Right lobe of liver (tissue), 4 donors: ENCODE measurements at regions not wholly inside any gene's neighbourhood (a gene's known extent, or its start where the extent isn't known, plus 50 kb on each side); places are given as distances from the start of the nearest gene placed in this dataset.
"Not testable (repeated sequence)": the region's sequence is repeated elsewhere in the genome, so short reads cannot be mapped to it uniquely, and the experiment has no call there.

Experiments
- POLR2A ChIP-seq: fragments of 450-650 bp; IDR thresholded peaks from one replicate; pipeline ENCODE4 v1.6.1; 2017; ENCODE audit warnings: antibody characterized with exemption, mild to moderate bottlenecking
- TF ChIP-seq, protein P1 (sequence below), 4 donors: fragments of 200-600 bp in 3 of 4; fragments of 450-650 bp in 1 of 4; IDR thresholded peaks; one replicate each; pipeline versions ENCODE4 v1.5.1 to v1.8.0; 2016 to 2022; ENCODE audit warnings: antibody characterized with exemption in 4 of 4, mild to moderate bottlenecking in 2 of 4
- donor health status: DM: no; HTN: no; CAD: no.
- donor health status: DM: no; HTN: no; CAD: no.
- donor health status: DM: no; HTN: yes; CAD: no.

DNA sequence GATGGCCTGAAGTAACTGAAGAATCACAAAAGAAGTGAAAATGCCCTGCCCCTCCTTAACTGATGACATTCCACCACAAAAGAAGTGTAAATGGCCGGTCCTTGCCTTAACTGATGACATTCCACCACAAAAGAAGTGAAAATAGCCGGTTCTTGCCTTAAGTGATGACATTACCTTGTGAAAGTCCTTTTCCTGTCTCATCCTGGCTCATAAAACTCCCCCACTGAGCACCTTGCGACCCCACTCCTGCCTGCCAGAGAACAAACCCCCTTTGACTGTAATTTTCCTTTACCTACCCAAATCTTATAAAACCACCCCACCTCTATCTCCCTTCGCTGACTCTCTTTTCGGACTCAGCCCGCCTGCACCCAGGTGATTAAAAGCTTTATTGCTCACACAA is 262.0 kb upstream of the MTMR8 start:
- TF ChIP-seq, protein P1, sequence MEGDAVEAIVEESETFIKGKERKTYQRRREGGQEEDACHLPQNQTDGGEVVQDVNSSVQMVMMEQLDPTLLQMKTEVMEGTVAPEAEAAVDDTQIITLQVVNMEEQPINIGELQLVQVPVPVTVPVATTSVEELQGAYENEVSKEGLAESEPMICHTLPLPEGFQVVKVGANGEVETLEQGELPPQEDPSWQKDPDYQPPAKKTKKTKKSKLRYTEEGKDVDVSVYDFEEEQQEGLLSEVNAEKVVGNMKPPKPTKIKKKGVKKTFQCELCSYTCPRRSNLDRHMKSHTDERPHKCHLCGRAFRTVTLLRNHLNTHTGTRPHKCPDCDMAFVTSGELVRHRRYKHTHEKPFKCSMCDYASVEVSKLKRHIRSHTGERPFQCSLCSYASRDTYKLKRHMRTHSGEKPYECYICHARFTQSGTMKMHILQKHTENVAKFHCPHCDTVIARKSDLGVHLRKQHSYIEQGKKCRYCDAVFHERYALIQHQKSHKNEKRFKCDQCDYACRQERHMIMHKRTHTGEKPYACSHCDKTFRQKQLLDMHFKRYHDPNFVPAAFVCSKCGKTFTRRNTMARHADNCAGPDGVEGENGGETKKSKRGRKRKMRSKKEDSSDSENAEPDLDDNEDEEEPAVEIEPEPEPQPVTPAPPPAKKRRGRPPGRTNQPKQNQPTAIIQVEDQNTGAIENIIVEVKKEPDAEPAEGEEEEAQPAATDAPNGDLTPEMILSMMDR (IDR thresholded peaks at IDR 0.05), result not testable (repeated sequence)
- not testable (repeated sequence) for TF ChIP-seq POLR2A
